Endodermal cell (in vitro differentiated cells): ENCODE measurements at regions not wholly inside any gene's neighbourhood (a gene's known extent, or its start where the extent isn't known, plus 50 kb on each side); places are given as distances from the start of the nearest gene placed in this dataset.

ENCODE experiments used
- DNase-seq: peaks from one replicate; pipeline ENCODE4 v3.0.0-alpha.2; 2017
- H3K27ac ChIP-seq: 2 replicates; pipeline ENCODE4 v1.5.1; 2013; ENCODE audit warnings: mild to moderate bottlenecking, low read depth, low read length, moderate library complexity
- H3K27me3 ChIP-seq: 2 replicates; pipeline ENCODE4 v1.6.1; 2013; ENCODE audit warnings: mild to moderate bottlenecking, low read length, moderate library complexity; ENCODE audit not compliant: insufficient read depth, control insufficient read depth, poor library complexity, severe bottlenecking
- H3K36me3 ChIP-seq: 2 replicates; pipeline ENCODE4 v1.7.0; 2013; ENCODE audit warnings: mild to moderate bottlenecking, low read length, moderate library complexity; ENCODE audit not compliant: control insufficient read depth, insufficient read depth
- H3K4me1 ChIP-seq: one replicate; pipeline ENCODE4 v1.7.0; 2013; ENCODE audit warnings: low read length; ENCODE audit not compliant: control insufficient read depth, insufficient read depth
- H3K4me3 ChIP-seq: 2 replicates; pipeline ENCODE4 v1.5.1; 2013; ENCODE audit warnings: mild to moderate bottlenecking, low read length, moderate library complexity
- H3K9ac ChIP-seq: 2 replicates; pipeline ENCODE4 v1.6.1; 2013; ENCODE audit warnings: mild to moderate bottlenecking, low read length, moderate library complexity; ENCODE audit not compliant: poor library complexity, severe bottlenecking; ENCODE audit errors: extremely low read depth
- H3K9me3 ChIP-seq: 2 replicates; pipeline ENCODE4 v1.6.1; 2013; ENCODE audit warnings: mild to moderate bottlenecking, low read length, moderate library complexity; ENCODE audit not compliant: control insufficient read depth
- H3K27ac Mint-ChIP-seq: 2 replicates; pipeline ENCODE4 v1.8.0; 2020; ENCODE audit warnings: mixed read lengths
- H3K27me3 Mint-ChIP-seq: 2 replicates; pipeline ENCODE4 v1.8.0; 2021; ENCODE audit warnings: mild to moderate bottlenecking, mixed read lengths; ENCODE audit not compliant: insufficient read depth
- H3K36me3 Mint-ChIP-seq: 2 replicates; pipeline ENCODE4 v1.8.0; 2020; ENCODE audit warnings: low read depth, mixed read lengths
- H3K4me1 Mint-ChIP-seq: 2 replicates; pipeline ENCODE4 v1.8.0; 2020; ENCODE audit warnings: mixed read lengths
- H3K4me3 Mint-ChIP-seq: 2 replicates; pipeline ENCODE4 v1.8.0; 2020; ENCODE audit warnings: mild to moderate bottlenecking, moderate library complexity, mixed read lengths
- H3K9me3 Mint-ChIP-seq: 2 replicates; pipeline ENCODE4 v1.8.0; 2020; ENCODE audit warnings: mild to moderate bottlenecking, mixed read lengths
- WGBS, 2 experiments: methylation state at CpG; one replicate each; pipeline versions ENCODE4 v1.1.5 to v1.1.7; 2013; ENCODE audit warnings: missing lambda C conversion rate in 2 of 2, mixed read lengths in 1 of 2; ENCODE audit not compliant: insufficient coverage in 1 of 2, insufficient read length in 1 of 2; 5-methylcytosine and 5-hydroxymethylcytosine counted together
- TF ChIP-seq, protein P1 (sequence below): fragments of 200-600 bp; sonication (generic); conservative IDR thresholded peaks from 2 replicates; pipeline ENCODE4 v1.5.0; 2021; ENCODE audit warnings: antibody characterized with exemption, mild to moderate bottlenecking

DNA sequence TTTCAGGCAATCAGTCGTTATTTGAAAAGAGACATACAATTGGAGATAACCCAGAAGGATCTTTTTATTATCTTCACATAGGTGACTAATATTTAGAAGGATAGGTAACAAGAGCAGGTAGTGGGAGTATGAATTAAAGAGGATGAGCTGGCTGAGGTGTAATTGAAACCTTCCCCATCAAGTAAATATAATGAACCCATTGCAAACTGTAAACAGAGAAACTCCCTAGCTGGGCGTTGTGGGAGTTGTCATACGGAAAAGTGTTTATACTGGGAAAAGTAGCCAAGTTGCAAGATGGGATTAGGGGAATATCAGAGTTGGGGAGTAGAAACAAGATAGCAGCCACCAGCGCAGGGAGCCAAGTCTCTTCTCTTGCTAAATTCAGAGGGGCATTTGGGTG is 448.4 kb downstream of the COG6 start:
- TF ChIP-seq, protein P1, sequence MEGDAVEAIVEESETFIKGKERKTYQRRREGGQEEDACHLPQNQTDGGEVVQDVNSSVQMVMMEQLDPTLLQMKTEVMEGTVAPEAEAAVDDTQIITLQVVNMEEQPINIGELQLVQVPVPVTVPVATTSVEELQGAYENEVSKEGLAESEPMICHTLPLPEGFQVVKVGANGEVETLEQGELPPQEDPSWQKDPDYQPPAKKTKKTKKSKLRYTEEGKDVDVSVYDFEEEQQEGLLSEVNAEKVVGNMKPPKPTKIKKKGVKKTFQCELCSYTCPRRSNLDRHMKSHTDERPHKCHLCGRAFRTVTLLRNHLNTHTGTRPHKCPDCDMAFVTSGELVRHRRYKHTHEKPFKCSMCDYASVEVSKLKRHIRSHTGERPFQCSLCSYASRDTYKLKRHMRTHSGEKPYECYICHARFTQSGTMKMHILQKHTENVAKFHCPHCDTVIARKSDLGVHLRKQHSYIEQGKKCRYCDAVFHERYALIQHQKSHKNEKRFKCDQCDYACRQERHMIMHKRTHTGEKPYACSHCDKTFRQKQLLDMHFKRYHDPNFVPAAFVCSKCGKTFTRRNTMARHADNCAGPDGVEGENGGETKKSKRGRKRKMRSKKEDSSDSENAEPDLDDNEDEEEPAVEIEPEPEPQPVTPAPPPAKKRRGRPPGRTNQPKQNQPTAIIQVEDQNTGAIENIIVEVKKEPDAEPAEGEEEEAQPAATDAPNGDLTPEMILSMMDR = no peak
- Histone ChIP-seq H3K27me3 (no peaks in the 10 kb centered on the region), H3K4me1 (no peaks in the 10 kb centered on the region), H3K27ac (no peak overlapping the region), H3K4me3 (no peak overlapping the region), H3K9ac (no peak overlapping the region), H3K36me3 (no peaks in the 10 kb centered on the region), H3K9me3 (peaks cover 14% of the 10 kb centered on the region)
- Mint-ChIP-seq H3K27ac (no peak overlapping the region), H3K4me1 (peaks cover 2% of the 10 kb centered on the region), H3K9me3 (peaks cover 15% of the 10 kb centered on the region), H3K4me3 (no peak overlapping the region), H3K36me3 (no peaks in the 10 kb centered on the region), H3K27me3 (peaks cover 2% of the 10 kb centered on the region)
- 97 to 98% methylated on average over 4 of the region's 4 CpGs for WGBS, 2 experiments
- no peak for DNase-seq

DNA sequence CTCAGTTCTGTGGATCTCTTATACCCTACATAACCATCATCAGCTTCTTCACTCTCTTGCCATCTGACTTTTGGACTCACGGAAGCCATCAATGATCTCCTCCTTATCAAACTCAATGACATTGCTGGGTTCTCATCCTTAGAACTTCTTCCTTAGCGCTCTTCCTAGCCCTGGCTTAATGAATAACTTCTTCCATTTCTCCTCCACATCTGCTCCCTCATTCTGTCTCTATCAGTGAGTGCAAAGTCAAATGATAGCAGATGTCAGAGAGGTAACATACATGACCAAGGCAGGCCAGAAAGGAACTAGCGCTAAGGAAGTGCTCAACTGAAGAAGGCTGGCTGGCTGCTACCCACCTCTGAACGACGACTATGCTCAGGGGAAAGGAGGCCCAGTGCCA is 449.8 kb downstream of the COG6 start:
- no peaks in the 10 kb centered on the region for H3K36me3 ChIP-seq
- WGBS, 2 experiments = 96 to 97% methylated on average over 4 to 5 of the region's 5 CpGs
- H3K9ac ChIP-seq = no peak overlapping the region
- Mint-ChIP-seq H3K27ac (no peak overlapping the region), H3K27me3 (peaks cover 2% of the 10 kb centered on the region), H3K4me3 (no peak overlapping the region), H3K36me3 (no peaks in the 10 kb centered on the region), H3K9me3 (peaks cover 4% of the 10 kb centered on the region), H3K4me1 (peaks cover 2% of the 10 kb centered on the region)
- no peaks in the 10 kb centered on the region for H3K4me1 ChIP-seq
- H3K27ac ChIP-seq = no peak overlapping the region
- H3K4me3 ChIP-seq = no peak overlapping the region
- peaks cover under 1% of the 10 kb centered on the region for H3K9me3 ChIP-seq
- TF ChIP-seq, protein P1 = no peak
- H3K27me3 ChIP-seq = no peaks in the 10 kb centered on the region
- no peak for DNase-seq

DNA sequence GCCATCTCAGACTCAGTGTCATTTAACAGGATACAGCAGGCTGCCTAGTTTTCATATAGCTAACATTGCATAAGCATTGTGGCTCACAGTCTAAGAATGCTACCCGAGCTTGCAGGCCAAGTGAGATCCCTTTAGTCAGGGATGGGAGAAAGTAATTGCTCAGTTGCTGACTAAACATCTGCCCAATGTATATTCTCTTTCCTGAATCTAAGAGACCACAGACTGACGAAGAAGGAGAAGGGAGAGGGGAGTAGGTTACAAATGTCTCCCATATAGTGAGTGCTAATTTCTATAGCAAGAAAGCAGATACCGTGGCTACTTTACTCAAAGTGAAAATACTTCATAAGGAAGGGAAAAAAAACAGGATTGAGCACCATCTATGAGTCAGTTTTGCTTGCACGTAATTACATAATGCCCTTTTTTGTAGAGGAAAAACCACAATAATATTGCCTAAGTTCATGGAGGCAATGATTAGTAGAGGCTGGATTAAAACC is 453.9 kb downstream of the COG6 start:
- TF ChIP-seq, protein P1 = no peak
- H3K27me3 Mint-ChIP-seq = peaks cover 2% of the 10 kb centered on the region
- H3K36me3 ChIP-seq = no peaks in the 10 kb centered on the region
- H3K4me3 ChIP-seq = no peak overlapping the region
- 90 to 91% methylated on average over 3 to 4 of the region's 4 CpGs for WGBS, 2 experiments
- H3K9me3 ChIP-seq = no peaks in the 10 kb centered on the region
- H3K4me1 Mint-ChIP-seq = peaks cover 17% of the 10 kb centered on the region
- no peak overlapping the region for H3K4me3 Mint-ChIP-seq
- H3K36me3 Mint-ChIP-seq = no peaks in the 10 kb centered on the region
- H3K27ac ChIP-seq = no peak overlapping the region
- peaks cover 9% of the 10 kb centered on the region for H3K4me1 ChIP-seq
- no peaks in the 10 kb centered on the region for H3K27me3 ChIP-seq
- H3K9ac ChIP-seq = no peak overlapping the region
- no peak overlapping the region for H3K27ac Mint-ChIP-seq
- no peak for DNase-seq
- H3K9me3 Mint-ChIP-seq = no peaks in the 10 kb centered on the region
